HG03108 (cell line): ENCODE measurements at regions not wholly inside any gene's neighbourhood (a gene's known extent, or its start where the extent isn't known, plus 50 kb on each side); places are given as distances from the start of the nearest gene placed in this dataset.

Experiments used
- ATAC-seq: cut with Tn5 transposase; IDR thresholded peaks from one replicate; pipeline ENCODE4 v1.9.1; 2021; ENCODE audit warnings: moderate library complexity; ENCODE audit not compliant: unreplicated experiment

DNA sequence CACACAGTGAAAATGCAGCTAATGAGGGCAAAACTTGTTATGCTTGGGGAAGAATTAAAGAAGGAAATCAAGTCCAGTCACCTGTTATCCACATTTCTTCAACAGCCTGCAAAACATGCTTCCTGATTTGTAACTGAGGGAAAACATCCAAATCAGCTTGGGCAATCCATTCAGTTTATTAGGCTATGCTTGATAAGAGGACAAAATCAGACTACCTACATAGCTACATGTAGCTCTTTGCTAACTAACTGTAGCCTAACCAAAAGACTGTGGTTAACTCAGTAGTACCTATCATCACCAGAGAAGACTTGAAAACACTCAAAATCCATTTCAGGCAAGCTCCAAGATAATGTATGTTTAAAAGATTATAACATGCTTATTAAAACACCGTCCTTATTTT lies 436.4 kb downstream of the SHQ1 start:
- ATAC-seq = no peak

DNA sequence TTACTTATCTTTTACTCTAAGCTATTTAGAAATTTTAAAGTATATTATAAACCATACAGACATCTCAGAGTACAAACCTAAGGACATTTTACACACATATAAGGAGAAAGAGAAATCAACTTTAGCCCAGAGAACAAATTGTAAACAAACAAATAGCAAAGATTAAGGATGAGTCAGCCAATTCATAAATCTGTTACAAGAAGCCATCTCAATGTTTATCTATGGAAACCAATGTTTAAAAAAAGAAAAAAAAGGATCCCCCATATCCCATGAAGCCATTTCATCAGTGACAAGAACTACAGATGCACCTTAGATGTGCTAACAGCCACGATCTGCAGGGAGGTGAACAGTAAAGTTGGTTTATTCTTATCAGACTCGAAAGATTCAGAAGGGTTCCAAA lies 437.1 kb downstream of the SHQ1 start:
- no peak for ATAC-seq

DNA sequence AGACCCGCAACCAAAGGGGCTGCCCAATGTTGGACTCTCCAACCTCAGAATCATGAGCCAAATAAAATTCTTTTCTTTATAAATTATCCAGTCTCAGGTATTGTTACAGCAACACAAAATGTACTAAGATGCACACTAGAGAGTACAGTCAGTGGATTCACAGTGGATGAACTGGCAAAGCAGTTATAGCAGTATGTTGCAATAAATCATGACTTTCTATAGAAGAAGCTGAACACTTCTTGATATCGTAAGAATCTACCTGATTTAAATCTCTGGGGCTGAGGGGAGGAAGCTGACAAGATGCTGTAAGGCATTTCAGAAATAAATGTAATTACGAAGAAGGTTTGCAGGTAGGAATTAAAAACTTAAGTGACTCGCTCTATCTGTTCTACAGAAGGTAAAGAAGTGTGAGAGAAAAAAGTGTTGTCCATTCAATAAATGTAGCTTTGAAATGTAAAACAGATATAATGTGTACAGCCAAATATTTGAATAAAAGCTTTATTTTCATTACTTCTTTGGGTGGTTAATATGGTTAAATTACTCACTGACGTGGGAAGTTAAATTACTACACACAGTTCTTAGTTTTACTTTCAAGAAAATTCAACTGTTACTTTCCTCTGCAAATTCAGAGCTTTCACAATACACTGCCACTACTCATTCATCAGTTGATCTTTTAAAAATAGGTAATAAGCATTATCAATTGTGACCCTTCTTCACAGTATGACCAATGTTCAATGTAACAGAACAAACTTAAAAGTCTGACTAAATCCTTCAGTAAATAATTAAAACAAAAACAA lies 439.1 kb downstream of the SHQ1 start:
- no peak for ATAC-seq

DNA sequence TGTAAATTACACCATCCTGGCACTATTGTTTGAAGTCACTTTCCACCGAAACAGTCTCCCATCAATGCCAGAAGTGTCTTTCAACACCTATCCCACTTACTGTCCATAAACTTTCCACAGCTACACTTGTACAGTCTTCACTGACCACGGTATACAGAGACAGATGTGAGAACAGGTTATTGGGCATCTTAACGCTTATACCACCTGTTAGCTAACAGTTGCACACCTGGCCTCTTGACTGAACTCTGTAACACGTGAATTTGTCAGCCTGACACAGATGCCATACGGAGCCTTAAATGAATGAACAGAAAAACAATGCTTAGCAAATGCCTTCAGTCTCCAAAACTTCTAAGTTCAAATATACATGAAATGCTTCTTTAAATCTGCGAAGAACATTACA lies 440.5 kb downstream of the SHQ1 start:
- no peak for ATAC-seq

DNA sequence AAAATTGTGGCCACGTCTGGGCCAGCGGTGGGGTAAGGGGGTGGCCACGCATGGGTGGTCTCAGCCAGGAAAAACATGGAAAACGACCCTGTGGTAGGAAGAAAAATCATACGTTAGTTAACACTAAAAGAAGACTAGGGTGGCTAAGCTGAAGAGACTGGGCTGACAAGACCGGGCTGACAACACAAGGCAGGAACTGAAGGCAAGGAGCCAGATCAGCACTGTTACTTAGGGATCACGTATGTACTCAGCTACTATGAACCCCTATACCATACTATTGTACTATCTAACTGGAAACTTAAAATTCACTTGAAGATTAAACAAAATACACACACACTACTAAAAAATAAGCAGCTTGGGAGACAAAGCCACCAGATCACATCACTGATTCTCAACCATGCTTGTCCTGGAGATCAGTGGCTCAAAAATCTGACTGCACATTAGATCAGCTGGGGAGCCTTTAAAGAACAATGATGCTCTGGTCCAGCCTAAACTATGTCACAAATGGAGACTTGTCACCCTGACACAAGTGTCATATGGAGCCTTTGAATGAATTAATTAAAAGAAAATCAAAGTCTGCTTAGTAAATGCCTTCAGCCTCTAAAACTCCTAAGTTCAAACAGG lies 442.2 kb downstream of the SHQ1 start:
- ATAC-seq = no peak

DNA sequence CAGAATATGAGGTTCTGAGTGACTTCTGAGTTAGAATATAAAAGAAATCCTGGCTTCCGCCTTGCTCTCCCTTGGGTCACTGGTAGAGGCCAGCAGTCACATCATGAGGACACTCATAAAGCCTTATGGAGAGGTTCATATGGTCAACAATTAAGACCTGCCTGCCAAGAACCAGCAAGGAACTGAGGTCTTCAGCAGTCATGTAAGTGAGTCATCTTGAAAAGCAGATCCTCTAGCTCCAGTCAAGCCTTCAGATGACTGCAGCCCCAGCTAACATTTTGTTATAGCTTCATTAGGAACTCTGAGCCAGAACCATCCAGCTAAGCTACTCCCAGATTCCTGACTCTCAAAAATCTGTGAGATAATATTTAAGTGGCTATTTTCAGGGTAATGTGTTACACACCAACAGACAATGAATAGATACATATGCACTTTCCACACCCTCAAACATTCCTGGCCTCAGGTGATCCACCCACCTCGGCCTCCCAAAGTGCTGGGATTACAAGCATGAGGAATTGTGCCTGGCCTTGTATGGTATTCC lies 447.2 kb downstream of the SHQ1 start:
- ATAC-seq = no peak

DNA sequence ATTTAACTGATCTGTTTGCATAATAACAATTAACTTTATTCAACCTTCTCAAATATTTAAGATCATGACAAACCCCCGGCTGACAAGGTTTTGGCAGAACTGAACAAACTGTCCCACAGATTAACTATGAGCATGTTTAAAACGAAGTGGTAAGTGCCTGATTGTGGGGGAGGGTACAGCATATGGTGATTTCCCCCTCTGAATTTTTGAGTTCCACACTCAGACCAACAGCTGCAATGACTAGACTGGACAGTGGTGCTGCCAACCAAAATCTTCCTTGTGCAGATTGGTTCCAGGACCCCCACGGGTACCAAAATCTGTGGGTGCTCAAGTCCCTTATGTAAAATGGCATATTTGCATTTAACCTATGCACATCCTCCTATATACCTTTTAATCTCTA lies 449.5 kb downstream of the SHQ1 start:
- ATAC-seq = no peak

DNA sequence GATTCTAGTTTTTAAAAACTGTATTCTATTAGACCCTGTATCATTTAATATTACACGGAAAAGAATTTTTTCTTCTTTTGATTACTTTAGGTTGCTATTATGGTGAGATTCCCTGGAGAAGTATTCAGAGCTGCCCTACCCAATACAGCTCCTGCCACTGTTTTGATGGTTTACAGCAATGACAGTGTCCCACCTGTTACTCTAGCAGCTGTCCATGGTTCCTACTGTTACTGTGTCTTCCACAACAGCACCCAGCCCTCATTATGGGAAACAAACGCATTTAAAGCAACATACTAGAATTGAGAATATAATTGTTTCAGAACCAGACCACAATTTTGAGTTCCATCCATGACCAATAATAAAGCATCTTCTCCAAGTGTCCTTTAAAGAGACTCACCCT lies 450.7 kb downstream of the SHQ1 start:
- ATAC-seq = no peak

DNA sequence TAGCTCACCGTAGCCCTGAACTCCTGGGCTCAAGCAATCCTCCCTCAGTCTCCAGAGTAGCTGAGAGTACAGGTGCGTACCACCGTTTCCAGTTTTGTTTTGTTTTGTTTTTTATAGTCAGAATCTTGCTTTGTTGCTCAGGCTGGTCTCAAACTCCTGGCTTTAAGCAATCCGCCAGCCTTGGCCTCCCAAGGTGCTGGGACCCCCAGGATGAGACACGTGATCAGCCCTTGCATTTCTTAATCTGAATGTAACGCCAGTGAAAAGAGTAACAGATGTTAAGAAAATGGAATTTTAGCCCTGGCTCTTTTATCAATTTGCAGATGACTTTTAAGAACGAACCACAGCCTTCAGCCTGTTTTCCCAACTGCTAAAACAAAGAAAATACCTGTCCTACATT lies 451.3 kb downstream of the SHQ1 start:
- no peak for ATAC-seq

DNA sequence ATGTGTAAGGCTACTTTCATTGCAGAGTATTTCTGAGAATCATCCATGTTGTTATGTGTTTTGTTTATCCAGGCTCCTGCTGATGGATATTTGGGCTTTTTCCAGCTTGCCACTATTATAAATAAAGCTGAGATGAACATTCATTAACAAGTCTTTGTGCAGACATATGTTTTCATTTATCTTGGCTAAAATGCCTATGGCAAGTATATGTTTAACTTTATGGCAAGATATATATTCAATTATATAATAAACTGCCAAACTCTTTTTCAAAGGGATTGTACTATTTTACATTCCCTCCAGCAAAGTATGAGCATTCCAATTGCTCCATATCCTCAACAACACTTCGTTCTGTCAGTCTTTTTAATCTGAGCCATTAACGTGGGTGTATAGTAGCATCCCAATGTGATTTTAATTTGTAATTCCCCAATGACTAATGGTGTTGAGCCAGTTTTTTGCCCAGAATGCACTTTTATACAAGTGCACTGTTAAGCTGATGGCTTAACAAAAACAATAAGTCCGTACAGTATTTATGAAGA lies 452.4 kb downstream of the SHQ1 start:
- no peak for ATAC-seq

DNA sequence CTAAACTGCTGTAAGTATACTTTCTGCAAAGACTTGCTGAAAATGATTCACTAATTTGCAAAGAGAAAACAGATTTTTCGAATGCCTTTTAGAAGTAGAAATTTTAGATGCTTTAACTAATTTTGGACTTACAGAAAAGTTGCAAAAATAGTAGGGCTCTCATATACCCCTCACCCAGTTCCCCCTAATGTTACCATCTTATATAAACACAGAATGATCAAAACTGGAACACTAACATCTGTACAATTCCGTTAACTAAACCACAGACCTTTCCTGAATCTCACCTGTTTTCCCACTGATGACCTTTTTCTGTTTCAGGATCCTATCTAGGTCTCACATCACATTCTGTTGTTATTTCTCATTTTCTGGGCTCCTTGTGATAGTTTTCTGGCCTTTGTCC lies 454.8 kb downstream of the SHQ1 start:
- ATAC-seq = no peak

DNA sequence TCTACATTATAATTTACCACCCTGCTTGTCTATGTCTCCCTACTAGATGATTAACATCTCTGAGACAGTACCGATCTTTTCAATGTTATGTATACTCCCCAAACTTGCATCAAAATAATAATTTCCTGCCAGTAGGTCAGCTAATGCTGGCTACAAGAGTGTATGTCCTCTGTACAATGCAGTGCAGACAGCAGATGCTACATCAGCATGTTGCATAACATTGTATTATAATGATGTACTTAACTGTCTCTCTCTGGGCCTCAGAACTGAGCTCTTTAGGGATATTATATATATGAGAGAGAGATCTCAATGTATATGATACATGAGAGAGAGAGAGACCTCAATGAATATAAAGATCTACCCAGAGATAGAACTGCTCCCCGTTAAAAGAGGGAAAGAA lies 456.6 kb downstream of the SHQ1 start:
- ATAC-seq = no peak

DNA sequence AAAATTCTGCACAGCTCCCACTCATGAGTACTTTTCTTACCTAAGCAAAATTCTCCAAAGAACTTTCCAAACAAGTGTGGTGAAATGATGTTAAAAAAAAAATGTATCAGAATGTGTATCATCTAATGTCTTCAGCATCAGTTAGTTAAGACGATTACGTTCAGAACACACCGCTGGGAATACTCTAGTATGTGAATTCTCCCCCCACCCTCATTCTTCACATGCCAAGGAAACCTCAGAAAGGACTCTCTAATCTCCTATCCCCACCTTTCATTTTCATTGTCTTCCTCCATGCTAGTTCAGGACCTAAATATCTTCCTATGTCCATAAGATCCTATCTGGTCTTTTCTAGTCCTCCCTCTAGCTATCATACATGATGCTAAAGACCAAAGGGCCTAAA lies 457.4 kb downstream of the SHQ1 start:
- no peak for ATAC-seq

DNA sequence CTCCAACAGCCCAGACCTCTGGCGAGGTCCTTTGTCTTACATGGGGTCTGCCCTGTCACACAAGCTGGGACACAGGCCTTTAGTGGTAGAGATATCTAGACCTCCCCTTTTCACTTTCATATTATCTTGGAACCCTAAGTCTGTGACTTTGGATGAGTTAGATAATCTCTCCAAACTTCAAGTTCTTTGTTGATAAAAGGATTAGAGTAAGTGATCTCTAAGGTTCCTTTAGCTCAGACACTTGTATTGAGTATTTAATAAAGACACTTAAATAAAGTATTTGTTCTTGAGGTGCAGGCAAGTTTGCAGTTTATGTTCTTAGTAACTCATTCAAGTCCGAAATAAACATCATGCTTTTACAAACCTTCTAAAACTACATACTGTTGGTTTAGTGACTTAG lies 459.6 kb downstream of the SHQ1 start:
- no peak for ATAC-seq

DNA sequence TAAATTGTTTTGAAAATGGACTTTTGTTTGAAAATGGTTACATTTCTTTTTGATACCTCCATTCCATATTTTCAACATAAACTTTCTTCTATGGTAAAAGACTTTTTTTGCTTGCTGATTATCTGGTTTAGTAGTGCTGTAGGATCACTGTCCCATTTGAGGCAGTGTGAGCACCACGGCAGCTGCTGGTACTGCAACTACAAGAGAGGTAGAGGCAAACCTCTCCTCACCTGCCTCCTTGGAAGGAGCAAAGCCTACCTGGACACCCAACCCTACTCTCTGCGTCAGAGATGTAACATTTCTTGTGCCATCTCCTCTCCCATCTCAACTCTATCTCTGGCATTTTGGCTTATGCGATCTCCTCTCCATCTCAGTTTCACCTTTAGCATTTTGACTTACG lies 460.1 kb downstream of the SHQ1 start:
- no peak for ATAC-seq

DNA sequence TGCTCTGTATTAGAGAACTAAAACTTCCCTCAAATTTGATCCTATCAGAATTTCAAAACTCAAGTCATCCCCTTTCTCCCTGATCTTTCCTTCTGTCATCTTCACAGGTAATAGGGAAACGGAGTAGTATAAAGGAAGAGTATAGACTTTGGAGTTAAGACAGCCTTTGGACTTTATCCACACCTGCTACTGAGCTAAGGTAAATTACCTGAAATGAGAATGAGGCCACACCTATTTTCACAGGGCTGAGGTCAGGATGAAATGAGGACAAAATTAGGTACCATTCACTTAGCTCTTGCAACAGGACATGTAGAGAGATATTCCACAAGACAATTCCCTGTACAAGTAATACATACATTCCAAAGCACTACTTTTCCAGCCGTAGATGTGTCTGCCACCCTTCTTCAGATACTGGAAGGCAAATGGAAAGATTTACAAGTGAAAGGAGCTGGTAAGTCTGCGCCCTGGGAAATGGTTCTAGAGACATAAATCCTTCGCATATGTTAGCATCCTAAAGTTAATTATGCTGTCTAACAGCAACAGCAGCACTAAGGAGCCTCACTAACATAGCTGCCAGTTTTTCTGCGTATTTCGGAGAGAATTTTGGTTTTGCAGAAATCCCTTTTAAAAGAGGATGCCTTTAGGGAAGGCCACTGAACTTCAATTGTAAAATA lies 461.8 kb downstream of the SHQ1 start:
- no peak for ATAC-seq

DNA sequence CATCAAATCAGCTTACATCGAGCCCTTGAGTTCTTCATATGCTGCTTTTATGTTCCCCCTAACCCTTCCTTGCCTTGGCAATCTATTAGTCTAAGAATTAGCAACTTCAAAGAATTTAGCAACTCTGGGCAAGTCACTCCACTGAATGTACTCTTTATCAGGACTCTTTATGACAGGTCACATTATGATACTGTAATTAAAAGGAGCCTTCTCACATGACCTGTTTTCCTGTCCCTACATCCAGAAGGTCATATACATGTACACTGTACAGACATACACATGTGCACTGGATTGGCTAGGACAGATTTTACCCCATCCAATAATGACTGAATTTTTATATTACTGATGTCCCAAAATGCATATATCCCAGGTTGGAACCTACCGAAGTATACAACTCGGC lies 463.1 kb downstream of the SHQ1 start:
- ATAC-seq = no peak

DNA sequence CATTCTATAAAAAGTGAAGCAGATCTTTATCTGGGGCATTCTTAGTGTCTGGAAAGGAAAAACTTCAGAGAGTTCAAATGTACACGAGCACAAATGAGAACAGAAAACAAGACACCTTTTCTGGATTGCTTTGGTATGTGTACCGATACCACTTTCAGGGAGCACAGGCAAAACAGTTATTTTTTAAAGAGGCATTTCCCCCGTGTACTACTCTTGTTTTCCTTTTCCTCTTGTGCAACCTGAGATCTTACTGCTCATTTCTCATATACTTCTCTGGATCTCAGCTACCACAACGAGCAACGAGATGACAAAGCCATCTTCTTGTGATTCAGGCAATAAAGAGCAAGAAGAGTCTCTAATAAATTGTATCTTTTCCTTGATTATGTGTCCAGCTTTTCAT lies 463.6 kb downstream of the SHQ1 start:
- no peak for ATAC-seq

DNA sequence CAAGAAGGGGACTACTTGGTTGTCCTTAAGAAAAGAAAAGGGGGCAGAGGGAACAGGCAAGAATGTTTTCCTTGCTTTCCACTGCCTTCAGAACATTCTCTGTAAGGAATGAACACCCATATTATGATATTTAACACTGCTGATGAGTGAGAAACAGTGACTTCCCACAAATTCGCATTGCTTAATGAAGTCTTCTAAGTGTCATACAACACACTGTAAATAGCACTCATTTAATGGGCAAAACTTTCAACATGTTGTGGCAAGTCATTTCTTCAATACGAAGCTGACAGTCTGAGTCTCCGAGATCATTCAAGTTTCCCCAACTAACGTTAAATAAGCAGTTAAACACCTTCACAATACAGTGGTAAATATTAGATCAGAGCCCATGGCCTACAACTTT lies 464.4 kb downstream of the SHQ1 start:
- ATAC-seq = no peak

DNA sequence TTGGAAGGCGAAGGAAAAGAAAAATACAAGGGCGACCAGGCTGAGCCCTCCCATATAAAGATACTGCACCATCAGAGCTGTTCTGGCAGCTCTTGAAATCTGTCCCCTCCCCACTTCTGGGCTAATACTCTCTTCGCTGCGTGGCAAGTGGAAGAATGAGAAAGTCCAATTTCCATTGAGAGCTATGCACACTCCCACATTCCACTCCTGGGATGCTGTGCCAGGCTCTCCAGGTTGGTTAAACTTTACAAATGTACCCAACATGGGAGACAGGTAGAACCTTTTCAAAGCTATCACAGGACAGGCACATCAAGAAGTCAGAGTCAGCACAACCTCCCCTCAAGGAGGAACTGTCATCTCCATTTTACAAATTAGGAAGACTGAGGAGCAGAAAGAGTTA lies 465.0 kb downstream of the SHQ1 start:
- ATAC-seq = no peak

DNA sequence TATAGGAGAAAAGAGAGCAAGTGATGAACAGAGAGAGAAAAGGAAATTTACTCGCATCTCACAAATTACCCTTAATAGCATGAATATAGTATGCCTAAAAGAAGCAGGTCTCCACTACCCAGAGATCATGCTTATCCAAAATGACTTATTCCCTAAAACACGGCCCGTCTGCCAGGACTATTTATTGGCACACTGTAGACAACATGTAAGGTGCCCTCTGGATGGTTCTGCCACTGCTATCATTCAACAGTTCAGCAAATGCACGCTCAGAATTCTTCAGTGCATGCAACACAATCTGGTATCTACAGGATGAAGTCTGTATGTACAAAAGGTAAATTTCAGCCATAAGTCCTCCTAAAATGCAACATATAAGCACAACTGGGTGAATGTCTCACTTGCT lies 465.8 kb downstream of the SHQ1 start:
- ATAC-seq = no peak

DNA sequence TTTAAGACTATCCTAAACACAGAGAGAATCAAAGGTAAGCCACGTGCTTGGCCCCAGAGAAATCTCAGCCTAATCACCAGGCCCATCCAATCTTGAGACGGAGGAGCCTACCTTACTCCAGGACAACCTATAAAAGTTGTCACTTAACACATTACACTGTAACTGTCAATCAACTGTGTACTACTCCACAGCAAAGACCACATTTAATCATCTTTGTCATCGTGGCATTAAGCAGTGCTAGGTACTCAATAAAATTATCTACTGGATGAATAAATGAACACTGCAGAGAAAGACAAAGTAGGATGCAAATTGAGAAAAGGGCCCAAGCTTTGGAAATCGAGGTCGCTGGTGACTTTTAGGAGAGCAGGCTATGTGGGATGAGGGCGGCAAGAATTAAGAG lies 466.7 kb downstream of the SHQ1 start:
- no peak for ATAC-seq
